ENCODE measurements at regions not wholly inside any gene's neighbourhood (a gene's known extent, or its start where the extent isn't known, plus 50 kb on each side); places are given as distances from the start of the nearest gene placed in this dataset.

DNA sequence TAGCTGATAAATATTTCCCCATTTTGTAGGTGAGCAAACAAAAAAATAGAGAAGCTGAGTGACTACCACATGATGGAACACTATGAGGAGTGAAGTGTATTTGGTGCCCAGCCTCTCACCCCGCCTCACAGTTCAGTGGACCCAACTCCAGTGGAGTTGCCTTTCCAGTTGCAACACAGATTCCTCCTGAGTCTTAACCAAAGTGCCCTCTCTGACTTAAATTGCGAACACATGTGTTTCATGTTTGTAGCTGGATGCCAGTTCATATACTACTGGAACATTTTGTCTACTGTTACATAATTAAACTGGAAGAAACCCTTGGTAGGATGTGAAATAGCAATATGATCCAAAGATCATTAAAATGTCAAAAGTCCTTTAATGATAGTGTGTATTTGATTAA lies 448.9 kb downstream of the COL12A1 start:
- intact Hi-C loops (cut with DNase I) = no loop called here
- H3K36me3 ChIP-seq = no peaks in the 10 kb centered on the region
- H3K27me3 ChIP-seq (ENCODE audit: low read depth) = no peaks in the 10 kb centered on the region
- ATAC-seq (no peak), DNase-seq (no peak)
- H3K27ac ChIP-seq = no peak overlapping the region
- TF ChIP-seq, protein P1, sequence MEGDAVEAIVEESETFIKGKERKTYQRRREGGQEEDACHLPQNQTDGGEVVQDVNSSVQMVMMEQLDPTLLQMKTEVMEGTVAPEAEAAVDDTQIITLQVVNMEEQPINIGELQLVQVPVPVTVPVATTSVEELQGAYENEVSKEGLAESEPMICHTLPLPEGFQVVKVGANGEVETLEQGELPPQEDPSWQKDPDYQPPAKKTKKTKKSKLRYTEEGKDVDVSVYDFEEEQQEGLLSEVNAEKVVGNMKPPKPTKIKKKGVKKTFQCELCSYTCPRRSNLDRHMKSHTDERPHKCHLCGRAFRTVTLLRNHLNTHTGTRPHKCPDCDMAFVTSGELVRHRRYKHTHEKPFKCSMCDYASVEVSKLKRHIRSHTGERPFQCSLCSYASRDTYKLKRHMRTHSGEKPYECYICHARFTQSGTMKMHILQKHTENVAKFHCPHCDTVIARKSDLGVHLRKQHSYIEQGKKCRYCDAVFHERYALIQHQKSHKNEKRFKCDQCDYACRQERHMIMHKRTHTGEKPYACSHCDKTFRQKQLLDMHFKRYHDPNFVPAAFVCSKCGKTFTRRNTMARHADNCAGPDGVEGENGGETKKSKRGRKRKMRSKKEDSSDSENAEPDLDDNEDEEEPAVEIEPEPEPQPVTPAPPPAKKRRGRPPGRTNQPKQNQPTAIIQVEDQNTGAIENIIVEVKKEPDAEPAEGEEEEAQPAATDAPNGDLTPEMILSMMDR (IDR thresholded peaks at IDR 0.05) = no peak
- no peaks in the 10 kb centered on the region for H3K9me3 ChIP-seq
- no peaks in the 10 kb centered on the region for H3K4me1 ChIP-seq
- H3K4me3 ChIP-seq = no peak overlapping the region

DNA sequence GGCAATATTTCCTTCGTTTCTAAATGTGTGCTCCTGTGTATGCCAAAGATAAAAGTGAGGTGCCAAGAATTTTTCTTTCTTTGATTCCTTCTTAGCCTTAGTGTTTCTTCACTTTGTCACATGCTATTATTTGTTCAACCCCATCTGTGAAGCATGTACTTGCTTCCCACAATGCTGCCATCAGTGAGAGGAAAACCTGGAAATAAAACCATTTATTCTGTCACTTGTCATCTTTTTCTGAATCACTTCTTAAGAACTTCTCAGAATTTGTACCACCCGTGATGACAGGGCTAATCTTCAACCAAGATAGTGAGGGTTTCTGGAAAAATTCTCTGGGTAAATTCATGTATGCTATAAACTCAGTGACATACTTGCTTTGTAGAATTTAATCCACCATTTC lies 450.1 kb downstream of the COL12A1 start:
- no peak for DNase-seq
- Histone ChIP-seq H3K36me3 (no peaks in the 10 kb centered on the region), H3K4me1 (no peaks in the 10 kb centered on the region), H3K9me3 (no peaks in the 10 kb centered on the region), H3K27me3 (ENCODE audit: low read depth) (no peaks in the 10 kb centered on the region), H3K27ac (no peak overlapping the region), H3K4me3 (no peak overlapping the region)
- no peak for ATAC-seq
- TF ChIP-seq, protein P1 (IDR thresholded peaks at IDR 0.05) = no peak
- intact Hi-C loops (cut with DNase I) = no loop called here

DNA sequence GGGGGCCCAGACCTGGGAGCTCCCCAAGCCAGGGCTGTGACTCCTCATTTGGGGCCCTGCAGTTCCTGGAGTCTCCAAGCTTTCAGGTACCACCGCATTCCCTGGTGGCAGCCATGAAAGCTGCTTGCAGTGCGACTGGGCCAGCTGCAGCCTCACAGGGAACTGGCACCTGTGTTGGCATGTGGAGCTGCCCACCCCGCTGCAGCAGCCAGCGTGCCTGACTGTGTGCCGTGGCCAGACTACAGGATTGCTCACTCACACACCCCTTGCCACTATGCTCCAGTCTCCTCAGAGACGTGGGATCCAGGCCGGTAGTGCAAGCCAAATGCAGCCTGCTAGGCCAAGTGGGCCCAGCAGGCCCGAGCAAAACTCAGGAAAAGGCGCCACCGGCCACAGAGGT lies 450.7 kb downstream of the COL12A1 start:
- no peak for ATAC-seq
- Histone ChIP-seq H3K27me3 (ENCODE audit: low read depth) (no peaks in the 10 kb centered on the region), H3K27ac (no peak overlapping the region), H3K36me3 (no peaks in the 10 kb centered on the region), H3K4me3 (no peak overlapping the region), H3K4me1 (no peaks in the 10 kb centered on the region), H3K9me3 (no peaks in the 10 kb centered on the region)
- peak; percentile 38 for DNase-seq
- TF ChIP-seq, protein P1 (IDR thresholded peaks at IDR 0.05) = no peak
- intact Hi-C loops (cut with DNase I) = no loop called here

DNA sequence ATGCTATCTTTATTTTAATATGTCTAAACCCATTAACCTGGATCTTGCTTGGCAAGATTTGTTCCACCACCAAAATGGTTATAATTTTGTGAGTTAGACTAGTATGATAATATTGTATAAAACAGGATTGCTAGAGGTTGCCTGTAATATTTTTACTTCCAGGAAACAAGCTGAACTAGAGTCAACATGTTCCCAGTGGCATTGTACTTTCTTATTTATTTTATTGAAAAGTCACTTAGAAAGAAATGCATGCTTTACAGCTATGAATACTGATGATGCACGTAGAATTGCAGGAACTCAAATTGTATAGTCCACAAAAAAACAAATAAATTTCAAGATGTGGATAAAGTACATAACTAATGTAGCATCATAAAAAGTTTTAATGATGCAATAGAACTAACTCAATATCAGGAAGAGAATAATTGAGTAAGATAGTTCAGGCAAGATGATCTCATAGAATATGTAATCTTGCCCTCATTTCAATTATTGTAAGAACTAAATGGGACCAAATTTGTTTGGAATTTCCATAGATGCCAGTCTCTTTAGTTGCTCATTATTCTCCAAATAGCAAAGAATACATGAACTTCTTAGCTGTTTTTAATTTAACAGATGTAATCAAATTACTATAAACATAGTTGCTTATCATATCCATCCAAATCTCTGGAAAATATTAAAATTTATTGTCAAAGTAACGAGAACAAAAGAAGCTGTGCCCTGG lies 451.8 kb downstream of the COL12A1 start:
- intact Hi-C loops (cut with DNase I) = no loop called here

DNA sequence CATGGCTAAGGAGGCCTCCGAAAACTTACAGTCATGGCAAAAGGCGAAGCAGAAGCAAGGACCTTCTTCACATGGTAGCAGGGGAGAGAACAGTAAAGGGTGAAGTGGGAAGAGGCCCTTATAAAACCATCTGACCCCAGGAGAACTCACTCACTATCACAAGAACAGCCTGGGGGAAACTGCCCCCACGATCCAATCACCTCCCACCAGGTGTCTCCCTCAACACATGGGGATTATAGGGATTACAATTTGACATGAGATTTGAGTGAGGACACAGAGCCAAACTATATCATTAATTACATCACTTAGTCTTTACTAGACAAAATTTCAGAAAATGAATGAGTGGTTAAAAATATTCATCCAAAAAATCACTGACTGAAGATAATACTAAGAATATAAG lies 453.6 kb downstream of the COL12A1 start:
- Histone ChIP-seq H3K27ac (no peak overlapping the region), H3K27me3 (ENCODE audit: low read depth) (no peaks in the 10 kb centered on the region), H3K4me3 (no peak overlapping the region), H3K4me1 (no peaks in the 10 kb centered on the region), H3K36me3 (no peaks in the 10 kb centered on the region), H3K9me3 (no peaks in the 10 kb centered on the region)
- TF ChIP-seq, protein P1 (IDR thresholded peaks at IDR 0.05) = no peak
- intact Hi-C loops (cut with DNase I) = no loop called here
- no peak for DNase-seq
- no peak for ATAC-seq

More for the DNA sequence above, 451.8 kb downstream of the COL12A1 start:
- Histone ChIP-seq H3K27me3 (ENCODE audit: low read depth) (no peaks in the 10 kb centered on the region), H3K36me3 (no peaks in the 10 kb centered on the region), H3K27ac (no peak overlapping the region), H3K9me3 (no peaks in the 10 kb centered on the region), H3K4me1 (no peaks in the 10 kb centered on the region), H3K4me3 (no peak overlapping the region)
- DNase-seq (no peak), ATAC-seq (no peak)
- TF ChIP-seq, protein P1 (IDR thresholded peaks at IDR 0.05) = no peak
